ENCODE measurements at regions not wholly inside any gene's neighbourhood (a gene's known extent, or its start where the extent isn't known, plus 50 kb on each side); places are given as distances from the start of the nearest gene placed in this dataset.
A peak's percentile ranks its signal among the peaks of the same experiment; 100 is the strongest.

- TF ChIP-seq EZH2 (IDR thresholded peaks at IDR 0.05; ENCODE audit: borderline replicate concordance, low read depth, low read length) (no peak), CHD7 (IDR thresholded peaks at IDR 0.05; ENCODE audit: low read depth, low read length) (no peak), TSC22D4 (tag; IDR thresholded peaks at IDR 0.05) (peak; percentile 97), FOXK2 (conservative IDR thresholded peaks at IDR 0.05 in 1 of 2, IDR thresholded peaks at IDR 0.05 in 1 of 2; ENCODE audit: low read depth in 2 of 2) (peak; percentile 44 to 69; a peak in 2 of 4 replicates), ZNF347 (CRISPR knock-in tag; IDR thresholded peaks at IDR 0.05; ENCODE audit: low read depth) (no peak), SPI1 (IDR thresholded peaks at IDR 0.05; ENCODE audit: borderline replicate concordance, low read depth, low read length) (no peak), ZNF778 (CRISPR knock-in tag; IDR thresholded peaks at IDR 0.05) (no peak), PPARD (CRISPR knock-in tag; IDR thresholded peaks at IDR 0.05) (no peak), SRSF7 (optimal IDR thresholded peaks at IDR 0.05; ENCODE audit: low read depth, low read length) (no peak)
Measured at GRCh38 chr4:38243388-38244053, 283.3 kb downstream of the PTTG2 start (continued).

Measured in K562 (cell line).